ENCODE measurements at regions not wholly inside any gene's neighbourhood (a gene's known extent, or its start where the extent isn't known, plus 50 kb on each side); places are given as distances from the start of the nearest gene placed in this dataset.

DNA sequence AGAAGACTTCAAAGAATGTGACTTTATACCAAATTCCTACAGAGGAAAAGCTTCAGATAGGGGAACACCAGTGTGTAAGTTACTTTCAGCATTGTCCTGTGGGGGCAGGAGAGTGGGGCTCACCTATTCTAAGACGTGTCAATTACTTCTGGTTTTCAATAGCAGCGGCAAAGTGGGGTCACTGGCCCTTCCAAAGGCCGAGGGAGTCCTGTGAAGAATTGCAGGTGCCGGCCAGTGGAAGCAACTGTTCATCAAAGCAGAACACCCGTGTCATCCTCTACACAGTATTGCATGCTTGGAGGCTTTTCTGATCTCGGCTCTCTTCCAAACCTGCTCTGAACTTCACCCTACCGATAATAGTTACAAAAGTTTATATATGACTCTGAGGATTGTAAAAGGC is 1176.5 kb upstream of the TMEFF2 start:
- Mint-ChIP-seq H3K4me3 (no peak overlapping the region), H3K9me3 (ENCODE audit: insufficient read depth) (no peaks in the 10 kb centered on the region), H3K4me1 (no peaks in the 10 kb centered on the region), H3K27me3 (no peaks in the 10 kb centered on the region), H3K27ac (no peak overlapping the region)
- Histone ChIP-seq H3K27ac (ENCODE audit: low read length in 2 of 2) (no peak overlapping the region), H3K36me3 (replicated peaks in 1 of 2; ENCODE audit: control extremely low read depth in 1 of 2, control insufficient read depth in 1 of 2, extremely low read depth in 1 of 2, insufficient read depth in 2 of 2, low read length in 1 of 2) (no peaks in the 10 kb centered on the region), H3K27me3 (replicated peaks in 1 of 4; ENCODE audit: control extremely low read depth in 1 of 4, control insufficient read depth in 3 of 4, insufficient read depth in 4 of 4, low read length in 3 of 4) (no peaks in the 10 kb centered on the region), H3K4me3 (ENCODE audit: control extremely low read depth in 1 of 5, extremely low read depth in 1 of 5, insufficient read depth in 1 of 5, low read depth in 2 of 5, low read length in 4 of 5) (no peak overlapping the region), H3K4me1 (ENCODE audit: control insufficient read depth in 2 of 2, insufficient read depth in 2 of 2, low read length in 2 of 2) (no peaks in the 10 kb centered on the region), H3K9me3 (ENCODE audit: control extremely low read depth in 1 of 3, control insufficient read depth in 2 of 3, insufficient read depth in 1 of 3, low read length in 2 of 3) (no peaks in the 10 kb centered on the region), H3K9ac (ENCODE audit: low read length) (no peak overlapping the region), H4K20me1 (ENCODE audit: control insufficient read depth, insufficient read depth, low read length, poor library complexity, severe bottlenecking) (no peaks in the 10 kb centered on the region), H3K4me2 (replicated peaks; ENCODE audit: low read depth, low read length, poor library complexity, severe bottlenecking) (no peak overlapping the region), H3K79me2 (ENCODE audit: control insufficient read depth, insufficient read depth, low read length) (no peaks in the 10 kb centered on the region), H2AFZ (ENCODE audit: insufficient read depth, low read depth, low read length, poor library complexity, severe bottlenecking) (no peak overlapping the region)
- no peak for DNase-seq
- intact Hi-C loops (cut with micrococcal nuclease): no loop called here
- TF ChIP-seq, protein P1, sequence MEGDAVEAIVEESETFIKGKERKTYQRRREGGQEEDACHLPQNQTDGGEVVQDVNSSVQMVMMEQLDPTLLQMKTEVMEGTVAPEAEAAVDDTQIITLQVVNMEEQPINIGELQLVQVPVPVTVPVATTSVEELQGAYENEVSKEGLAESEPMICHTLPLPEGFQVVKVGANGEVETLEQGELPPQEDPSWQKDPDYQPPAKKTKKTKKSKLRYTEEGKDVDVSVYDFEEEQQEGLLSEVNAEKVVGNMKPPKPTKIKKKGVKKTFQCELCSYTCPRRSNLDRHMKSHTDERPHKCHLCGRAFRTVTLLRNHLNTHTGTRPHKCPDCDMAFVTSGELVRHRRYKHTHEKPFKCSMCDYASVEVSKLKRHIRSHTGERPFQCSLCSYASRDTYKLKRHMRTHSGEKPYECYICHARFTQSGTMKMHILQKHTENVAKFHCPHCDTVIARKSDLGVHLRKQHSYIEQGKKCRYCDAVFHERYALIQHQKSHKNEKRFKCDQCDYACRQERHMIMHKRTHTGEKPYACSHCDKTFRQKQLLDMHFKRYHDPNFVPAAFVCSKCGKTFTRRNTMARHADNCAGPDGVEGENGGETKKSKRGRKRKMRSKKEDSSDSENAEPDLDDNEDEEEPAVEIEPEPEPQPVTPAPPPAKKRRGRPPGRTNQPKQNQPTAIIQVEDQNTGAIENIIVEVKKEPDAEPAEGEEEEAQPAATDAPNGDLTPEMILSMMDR (IDR thresholded peaks at IDR 0.05): no peak
- no peak for TF ChIP-seq EZH2 (IDR thresholded peaks at IDR 0.05; ENCODE audit: borderline replicate concordance, insufficient read depth, low read depth, low read length, poor library complexity, severe bottlenecking)
- WGBS (ENCODE audit: insufficient coverage): 93% methylated on average over 4 of the region's 7 CpGs
- ChIA-PET CTCF (no interaction called here), POLR2A (no interaction called here)
- no peak for ATAC-seq (ENCODE audit: low read depth)

DNA sequence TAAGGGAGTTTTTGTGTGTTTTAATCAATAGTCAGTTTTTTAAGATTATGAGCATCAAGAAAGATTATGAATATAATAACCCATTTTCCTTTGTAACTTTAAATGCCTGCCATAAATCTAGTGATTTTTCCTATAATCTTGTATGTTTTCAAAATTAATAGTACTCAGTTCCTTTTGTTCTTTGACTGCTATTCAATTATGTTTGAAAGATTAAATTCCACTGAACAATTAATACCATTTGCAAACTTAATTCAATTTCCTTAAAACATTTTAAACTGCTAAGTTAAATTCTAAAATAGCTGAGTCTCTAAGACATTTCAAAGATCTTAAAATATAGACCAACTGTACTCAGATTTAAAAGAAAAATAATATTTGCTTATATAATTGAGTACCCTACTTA is 1173.9 kb upstream of the TMEFF2 start:
- Histone ChIP-seq H3K4me3 (ENCODE audit: control extremely low read depth in 1 of 5, extremely low read depth in 1 of 5, insufficient read depth in 1 of 5, low read depth in 2 of 5, low read length in 4 of 5) (no peak overlapping the region), H4K20me1 (ENCODE audit: control insufficient read depth, insufficient read depth, low read length, poor library complexity, severe bottlenecking) (no peaks in the 10 kb centered on the region), H3K79me2 (ENCODE audit: control insufficient read depth, insufficient read depth, low read length) (no peaks in the 10 kb centered on the region), H3K27ac (ENCODE audit: low read length in 2 of 2) (no peak overlapping the region), H3K4me2 (replicated peaks; ENCODE audit: low read depth, low read length, poor library complexity, severe bottlenecking) (no peak overlapping the region), H3K36me3 (replicated peaks in 1 of 2; ENCODE audit: control extremely low read depth in 1 of 2, control insufficient read depth in 1 of 2, extremely low read depth in 1 of 2, insufficient read depth in 2 of 2, low read length in 1 of 2) (no peaks in the 10 kb centered on the region), H3K9me3 (ENCODE audit: control extremely low read depth in 1 of 3, control insufficient read depth in 2 of 3, insufficient read depth in 1 of 3, low read length in 2 of 3) (no peaks in the 10 kb centered on the region), H3K9ac (ENCODE audit: low read length) (no peak overlapping the region), H3K4me1 (ENCODE audit: control insufficient read depth in 2 of 2, insufficient read depth in 2 of 2, low read length in 2 of 2) (no peaks in the 10 kb centered on the region), H2AFZ (ENCODE audit: insufficient read depth, low read depth, low read length, poor library complexity, severe bottlenecking) (no peak overlapping the region), H3K27me3 (replicated peaks in 1 of 4; ENCODE audit: control extremely low read depth in 1 of 4, control insufficient read depth in 3 of 4, insufficient read depth in 4 of 4, low read length in 3 of 4) (no peaks in the 10 kb centered on the region)
- POLR2A ChIA-PET: no interaction called here
- no peak overlapping the region for H3K27ac Mint-ChIP-seq
- intact Hi-C loops (cut with micrococcal nuclease): no loop called here
- H3K9me3 Mint-ChIP-seq (ENCODE audit: insufficient read depth): no peaks in the 10 kb centered on the region
- no peak for DNase-seq
- H3K4me3 Mint-ChIP-seq: no peak overlapping the region
- H3K4me1 Mint-ChIP-seq: no peaks in the 10 kb centered on the region
- no peak for ATAC-seq (ENCODE audit: low read depth)
- no peaks in the 10 kb centered on the region for H3K27me3 Mint-ChIP-seq
- CTCF ChIA-PET: no interaction called here
- TF ChIP-seq, protein P1 (IDR thresholded peaks at IDR 0.05): no peak
- TF ChIP-seq EZH2 (IDR thresholded peaks at IDR 0.05; ENCODE audit: borderline replicate concordance, insufficient read depth, low read depth, low read length, poor library complexity, severe bottlenecking): no peak

Measured in B cell (primary cell).